ENCODE measurements at regions not wholly inside any gene's neighbourhood (a gene's known extent, or its start where the extent isn't known, plus 50 kb on each side); places are given as distances from the start of the nearest gene placed in this dataset.

DNA sequence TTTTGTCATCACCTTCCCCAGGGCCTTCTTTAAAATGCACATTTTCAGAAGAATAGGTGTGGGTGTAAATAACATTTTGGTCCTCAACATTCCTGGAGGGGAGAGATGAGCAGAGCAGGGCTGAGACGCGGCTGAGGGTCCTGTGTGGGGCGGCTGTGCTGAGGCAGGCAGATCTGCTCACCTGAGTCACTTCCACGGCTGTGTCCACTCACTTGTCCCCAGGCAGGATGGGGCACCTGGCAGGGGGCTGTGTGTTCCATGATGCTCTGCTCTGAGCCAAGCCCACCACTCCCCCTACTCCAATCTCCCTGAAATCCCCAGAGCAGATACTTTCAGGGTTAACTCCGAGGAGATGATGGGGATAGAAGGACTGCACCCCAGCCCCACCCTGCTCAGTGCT, 93.8 kb downstream of the GLRX3 start:
- no peaks in the 10 kb centered on the region for H3K27me3 ChIP-seq (replicated peaks; ENCODE audit: insufficient read depth, low read depth, low read length, poor library complexity)
- no peak overlapping the region for H3K4me3 ChIP-seq (ENCODE audit: low read depth, low read length, poor library complexity, severe bottlenecking)
- H3K9me3 ChIP-seq (ENCODE audit: low read depth, low read length, poor library complexity, severe bottlenecking), result peaks cover 6% of the 10 kb centered on the region
- ChIA-PET POLR2A (ENCODE audit: low non-redundant PET) (no interaction called here), CTCF (no interaction called here)
- BruUV-seq (replicated peaks), result no TSS peak
- no peaks in the 10 kb centered on the region for H3K36me3 ChIP-seq (ENCODE audit: insufficient read depth, low read length, poor library complexity, severe bottlenecking)
- no peak overlapping the region for H3K27ac ChIP-seq (ENCODE audit: low read depth, low read length, poor library complexity, severe bottlenecking)
- intact Hi-C loops (cut with micrococcal nuclease; ENCODE audit: unreplicated experiment), result no loop called here
- H3K4me1 ChIP-seq (ENCODE audit: insufficient read depth, low read length, poor library complexity, severe bottlenecking), result no peaks in the 10 kb centered on the region
- TF ChIP-seq EZH2 (IDR thresholded peaks at IDR 0.05; ENCODE audit: borderline replicate concordance, low read depth, low read length, poor library complexity, severe bottlenecking), result no peak
- TF ChIP-seq, protein P1, sequence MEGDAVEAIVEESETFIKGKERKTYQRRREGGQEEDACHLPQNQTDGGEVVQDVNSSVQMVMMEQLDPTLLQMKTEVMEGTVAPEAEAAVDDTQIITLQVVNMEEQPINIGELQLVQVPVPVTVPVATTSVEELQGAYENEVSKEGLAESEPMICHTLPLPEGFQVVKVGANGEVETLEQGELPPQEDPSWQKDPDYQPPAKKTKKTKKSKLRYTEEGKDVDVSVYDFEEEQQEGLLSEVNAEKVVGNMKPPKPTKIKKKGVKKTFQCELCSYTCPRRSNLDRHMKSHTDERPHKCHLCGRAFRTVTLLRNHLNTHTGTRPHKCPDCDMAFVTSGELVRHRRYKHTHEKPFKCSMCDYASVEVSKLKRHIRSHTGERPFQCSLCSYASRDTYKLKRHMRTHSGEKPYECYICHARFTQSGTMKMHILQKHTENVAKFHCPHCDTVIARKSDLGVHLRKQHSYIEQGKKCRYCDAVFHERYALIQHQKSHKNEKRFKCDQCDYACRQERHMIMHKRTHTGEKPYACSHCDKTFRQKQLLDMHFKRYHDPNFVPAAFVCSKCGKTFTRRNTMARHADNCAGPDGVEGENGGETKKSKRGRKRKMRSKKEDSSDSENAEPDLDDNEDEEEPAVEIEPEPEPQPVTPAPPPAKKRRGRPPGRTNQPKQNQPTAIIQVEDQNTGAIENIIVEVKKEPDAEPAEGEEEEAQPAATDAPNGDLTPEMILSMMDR (conservative IDR thresholded peaks at IDR 0.05; ENCODE audit: low read depth, low read length), result no peak
- no peak for DNase-seq (ENCODE audit: low spot score)

DNA sequence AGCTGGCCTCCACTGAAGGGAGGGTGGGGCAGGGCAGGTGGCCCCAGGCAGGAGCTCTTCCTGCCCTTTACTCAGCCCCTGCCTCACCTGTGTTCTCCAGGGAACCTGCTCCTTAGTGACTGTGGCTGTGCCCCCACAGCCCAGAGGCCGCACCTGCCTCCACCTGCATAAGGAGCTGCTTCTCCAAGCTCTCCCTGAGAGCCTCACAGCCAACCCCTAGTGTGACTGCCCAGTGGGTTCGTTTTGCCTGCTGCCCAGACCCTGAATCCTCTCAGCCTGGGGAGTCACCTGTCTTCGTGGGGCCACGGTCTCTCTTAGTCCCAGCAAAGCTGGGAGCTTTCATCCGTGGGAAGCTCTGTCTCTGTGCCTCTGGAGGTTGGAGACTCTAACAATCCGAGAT, 94.4 kb downstream of the GLRX3 start:
- Histone ChIP-seq H3K9me3 (ENCODE audit: low read depth, low read length, poor library complexity, severe bottlenecking) (peaks cover 6% of the 10 kb centered on the region), H3K27me3 (replicated peaks; ENCODE audit: insufficient read depth, low read depth, low read length, poor library complexity) (no peaks in the 10 kb centered on the region), H3K4me3 (ENCODE audit: low read depth, low read length, poor library complexity, severe bottlenecking) (no peak overlapping the region), H3K36me3 (ENCODE audit: insufficient read depth, low read length, poor library complexity, severe bottlenecking) (no peaks in the 10 kb centered on the region), H3K4me1 (ENCODE audit: insufficient read depth, low read length, poor library complexity, severe bottlenecking) (no peaks in the 10 kb centered on the region), H3K27ac (ENCODE audit: low read depth, low read length, poor library complexity, severe bottlenecking) (no peak overlapping the region)
- CTCF ChIA-PET, result no interaction called here
- intact Hi-C loops (cut with micrococcal nuclease; ENCODE audit: unreplicated experiment), result no loop called here
- BruUV-seq (replicated peaks), result no TSS peak
- DNase-seq (ENCODE audit: low spot score), result no peak
- no peak for TF ChIP-seq EZH2 (IDR thresholded peaks at IDR 0.05; ENCODE audit: borderline replicate concordance, low read depth, low read length, poor library complexity, severe bottlenecking)
- TF ChIP-seq, protein P1 (conservative IDR thresholded peaks at IDR 0.05; ENCODE audit: low read depth, low read length), result no peak
- POLR2A ChIA-PET (ENCODE audit: low non-redundant PET), result no interaction called here

DNA sequence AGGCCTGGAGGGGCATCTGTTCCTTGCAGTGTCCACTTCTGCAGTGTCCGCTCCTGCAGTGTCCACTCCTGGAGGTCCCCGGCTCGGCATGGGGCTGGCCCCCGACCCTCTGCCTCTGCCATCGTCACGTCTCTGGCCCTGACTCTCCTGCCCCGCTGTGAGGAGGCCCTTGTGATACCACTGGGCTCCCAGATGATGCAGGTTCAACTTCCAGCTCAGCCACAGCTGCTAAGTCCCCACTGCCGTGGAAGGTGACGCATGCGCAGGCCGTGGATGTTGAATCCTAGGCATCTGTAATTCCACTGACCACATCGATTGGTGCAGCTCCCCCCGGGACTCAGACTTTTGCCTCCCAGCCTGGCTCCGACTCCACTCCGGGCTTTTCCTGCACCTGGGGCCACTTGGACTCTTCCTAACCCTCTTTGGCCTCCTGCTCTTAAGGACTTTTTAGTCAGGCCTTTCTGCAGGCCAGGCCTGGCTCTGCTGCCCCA, 95.1 kb downstream of the GLRX3 start:
- BruUV-seq (replicated peaks), result no TSS peak
- Histone ChIP-seq H3K36me3 (ENCODE audit: insufficient read depth, low read length, poor library complexity, severe bottlenecking) (no peaks in the 10 kb centered on the region), H3K27ac (ENCODE audit: low read depth, low read length, poor library complexity, severe bottlenecking) (no peak overlapping the region), H3K9me3 (ENCODE audit: low read depth, low read length, poor library complexity, severe bottlenecking) (peaks cover 6% of the 10 kb centered on the region), H3K27me3 (replicated peaks; ENCODE audit: insufficient read depth, low read depth, low read length, poor library complexity) (no peaks in the 10 kb centered on the region), H3K4me1 (ENCODE audit: insufficient read depth, low read length, poor library complexity, severe bottlenecking) (no peaks in the 10 kb centered on the region), H3K4me3 (ENCODE audit: low read depth, low read length, poor library complexity, severe bottlenecking) (no peak overlapping the region)
- POLR2A ChIA-PET (ENCODE audit: low non-redundant PET), result no interaction called here
- intact Hi-C loops (cut with micrococcal nuclease; ENCODE audit: unreplicated experiment), result no loop called here
- no peak for DNase-seq (ENCODE audit: low spot score)
- TF ChIP-seq EZH2 (IDR thresholded peaks at IDR 0.05; ENCODE audit: borderline replicate concordance, low read depth, low read length, poor library complexity, severe bottlenecking), result no peak
- TF ChIP-seq, protein P1 (conservative IDR thresholded peaks at IDR 0.05; ENCODE audit: low read depth, low read length), result no peak
- CTCF ChIA-PET, result no interaction called here

All from A673 (cell line).